Lung (tissue), 11 donors: ENCODE measurements at regions not wholly inside any gene's neighbourhood (a gene's known extent, or its start where the extent isn't known, plus 50 kb on each side); places are given as distances from the start of the nearest gene placed in this dataset.
A peak's percentile ranks its signal among the peaks of the same experiment; 100 is the strongest.

ENCODE experiments used
- ATAC-seq: fragments of 200-7000 bp; cut with Tn5 transposase; one replicate; pipeline ENCODE4 v1.9.1; 2020; ENCODE audit warnings: moderate number of reproducible peaks; ENCODE audit not compliant: insufficient read depth, low FRiP score
- DNase-seq, 3 donors: peaks; one replicate each; pipeline ENCODE4 v3.0.0-alpha.2; 2013 to 2017
- H3K27ac ChIP-seq, 2 donors: one replicate each; pipeline ENCODE4 v1.5.1; 2013; ENCODE audit warnings: mild to moderate bottlenecking in 2 of 2, moderate library complexity in 2 of 2, control low read depth in 1 of 2, inconsistent platforms in 1 of 2, low read depth in 1 of 2, low read length in 1 of 2
- H3K27me3 ChIP-seq, 3 donors: one replicate each; pipeline ENCODE4 v1.5.1; 2013; ENCODE audit warnings: low read length in 2 of 3; ENCODE audit not compliant: control insufficient read depth in 3 of 3, insufficient read depth in 3 of 3
- H3K36me3 ChIP-seq, 4 donors: one replicate each; pipeline ENCODE4 v1.5.1; 2013; ENCODE audit warnings: low read length in 4 of 4, mild to moderate bottlenecking in 1 of 4, moderate library complexity in 1 of 4; ENCODE audit not compliant: control insufficient read depth in 4 of 4, insufficient read depth in 4 of 4
- H3K4me1 ChIP-seq, 5 donors: one replicate each; pipeline ENCODE4 v1.5.1; 2013; ENCODE audit warnings: low read length in 5 of 5, mild to moderate bottlenecking in 2 of 5, moderate library complexity in 1 of 5; ENCODE audit not compliant: control insufficient read depth in 5 of 5, insufficient read depth in 5 of 5
- H3K4me3 ChIP-seq: one replicate; pipeline ENCODE4 v1.5.1; 2013; ENCODE audit warnings: mild to moderate bottlenecking, control low read depth, moderate library complexity
- H3K9ac ChIP-seq, 2 donors: one replicate each; pipeline ENCODE4 v1.5.1; 2013; ENCODE audit warnings: low read length in 2 of 2, control low read depth in 1 of 2; ENCODE audit not compliant: insufficient read depth in 1 of 2
- H3K9me3 ChIP-seq, 4 donors: one replicate each; pipeline ENCODE4 v1.5.1; 2013; ENCODE audit warnings: low read length in 3 of 4, mild to moderate bottlenecking in 1 of 4, moderate library complexity in 1 of 4; ENCODE audit not compliant: control insufficient read depth in 4 of 4, insufficient read depth in 3 of 4
- WGBS, 2 donors: extraction: QIAGEN DNeasy Blood & Tissue Kit; methylation state at CpG; one replicate each; pipeline ENCODE4 v1.1.7; 2013; 5-methylcytosine and 5-hydroxymethylcytosine counted together
- TF ChIP-seq, protein P1 (sequence below): IDR thresholded peaks from 2 replicates; pipeline ENCODE4 v1.5.1; 2012; ENCODE audit warnings: mild to moderate bottlenecking; ENCODE audit errors: control extremely low read depth, extremely low read depth
- donor health status: control.
- donor health status: control.
- donor health status: Bipolar disorder and iron deficiency.
- donor health status: healthy.
- donor health status: DM: yes; HTN: yes; CAD: no.

DNA sequence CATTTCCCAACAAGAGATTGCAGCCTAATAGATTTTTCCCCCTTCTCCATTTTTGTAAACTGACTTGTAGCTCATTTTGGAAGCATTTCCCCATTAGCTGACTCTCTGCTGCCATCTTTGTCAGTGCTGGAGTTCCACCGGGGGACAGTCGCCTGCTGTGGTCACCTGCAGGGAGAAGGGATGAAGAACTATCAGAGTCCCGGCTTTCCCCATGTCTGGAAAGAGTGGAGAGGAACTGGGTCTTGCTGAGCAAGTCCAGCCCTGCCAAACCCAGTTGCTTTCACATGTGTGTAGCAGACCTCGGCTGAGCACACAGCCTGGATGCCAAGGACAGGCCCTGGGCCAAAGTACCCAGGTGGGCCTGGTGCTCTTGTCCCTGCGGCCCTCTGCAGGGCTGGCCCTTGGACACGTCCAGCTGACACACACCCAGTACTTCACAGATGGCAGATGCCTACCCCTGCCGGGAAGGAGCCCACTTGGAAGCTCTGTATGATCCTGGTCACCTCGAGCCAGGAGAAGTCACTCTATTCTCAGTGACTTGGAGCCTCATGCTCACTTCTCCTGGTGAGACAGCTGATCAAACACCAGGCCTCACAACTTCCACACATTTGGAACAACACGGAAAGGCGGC is 157.3 kb upstream of the NPVF start:
- Histone ChIP-seq H3K9me3 (no peaks in the 10 kb centered on the region), H3K4me3 (no peak overlapping the region), H3K27ac (no peak overlapping the region), H3K27me3 (peaks cover 0 to 4% (median 0%) of the 10 kb centered on the region in 3 donors), H3K36me3 (no peaks in the 10 kb centered on the region), H3K4me1 (peaks cover 0 to 39% (median 3%) of the 10 kb centered on the region in 5 donors), H3K9ac (no peak overlapping the region)
- no peak for ATAC-seq
- TF ChIP-seq, protein P1, sequence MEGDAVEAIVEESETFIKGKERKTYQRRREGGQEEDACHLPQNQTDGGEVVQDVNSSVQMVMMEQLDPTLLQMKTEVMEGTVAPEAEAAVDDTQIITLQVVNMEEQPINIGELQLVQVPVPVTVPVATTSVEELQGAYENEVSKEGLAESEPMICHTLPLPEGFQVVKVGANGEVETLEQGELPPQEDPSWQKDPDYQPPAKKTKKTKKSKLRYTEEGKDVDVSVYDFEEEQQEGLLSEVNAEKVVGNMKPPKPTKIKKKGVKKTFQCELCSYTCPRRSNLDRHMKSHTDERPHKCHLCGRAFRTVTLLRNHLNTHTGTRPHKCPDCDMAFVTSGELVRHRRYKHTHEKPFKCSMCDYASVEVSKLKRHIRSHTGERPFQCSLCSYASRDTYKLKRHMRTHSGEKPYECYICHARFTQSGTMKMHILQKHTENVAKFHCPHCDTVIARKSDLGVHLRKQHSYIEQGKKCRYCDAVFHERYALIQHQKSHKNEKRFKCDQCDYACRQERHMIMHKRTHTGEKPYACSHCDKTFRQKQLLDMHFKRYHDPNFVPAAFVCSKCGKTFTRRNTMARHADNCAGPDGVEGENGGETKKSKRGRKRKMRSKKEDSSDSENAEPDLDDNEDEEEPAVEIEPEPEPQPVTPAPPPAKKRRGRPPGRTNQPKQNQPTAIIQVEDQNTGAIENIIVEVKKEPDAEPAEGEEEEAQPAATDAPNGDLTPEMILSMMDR, result no peak
- 87 to 89% methylated on average over 10 of the region's 10 CpGs for WGBS, 2 donors
- DNase-seq, result peak in 2 of 3 donors; percentile 30 to 45

DNA sequence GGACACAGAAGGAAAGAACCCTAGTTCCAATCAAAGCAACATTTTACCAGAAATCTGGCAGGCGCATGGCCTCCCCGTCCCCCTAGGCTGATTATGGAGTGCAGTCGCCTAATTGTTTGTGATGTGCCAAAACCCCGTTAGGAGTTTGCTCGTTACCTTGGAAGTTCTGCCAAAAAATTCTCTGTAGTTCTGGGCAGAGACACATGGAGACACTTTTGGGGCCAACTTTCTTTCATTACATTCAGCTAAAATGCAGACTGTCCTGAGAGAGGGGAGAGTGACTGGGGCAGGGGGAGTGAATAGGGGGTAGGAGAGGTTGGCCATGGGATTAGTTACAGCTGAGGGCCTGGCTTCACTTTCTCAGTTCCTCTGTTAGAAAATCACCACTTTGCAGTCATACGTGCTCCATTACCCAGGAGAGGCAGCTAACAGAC is 158.0 kb upstream of the NPVF start:
- ATAC-seq (no peak), DNase-seq (peak; percentile 81 to 94 (median 87))
- Histone ChIP-seq H3K9ac (no peak overlapping the region), H3K9me3 (no peaks in the 10 kb centered on the region), H3K36me3 (no peaks in the 10 kb centered on the region), H3K27me3 (peaks cover 0 to 4% (median 0%) of the 10 kb centered on the region in 3 donors), H3K27ac (no peak overlapping the region), H3K4me1 (peaks cover 0 to 39% (median 3%) of the 10 kb centered on the region in 5 donors), H3K4me3 (no peak overlapping the region)
- 82 to 93% methylated on average over 6 of the region's 6 CpGs for WGBS, 2 donors
- TF ChIP-seq, protein P1, result no peak

DNA sequence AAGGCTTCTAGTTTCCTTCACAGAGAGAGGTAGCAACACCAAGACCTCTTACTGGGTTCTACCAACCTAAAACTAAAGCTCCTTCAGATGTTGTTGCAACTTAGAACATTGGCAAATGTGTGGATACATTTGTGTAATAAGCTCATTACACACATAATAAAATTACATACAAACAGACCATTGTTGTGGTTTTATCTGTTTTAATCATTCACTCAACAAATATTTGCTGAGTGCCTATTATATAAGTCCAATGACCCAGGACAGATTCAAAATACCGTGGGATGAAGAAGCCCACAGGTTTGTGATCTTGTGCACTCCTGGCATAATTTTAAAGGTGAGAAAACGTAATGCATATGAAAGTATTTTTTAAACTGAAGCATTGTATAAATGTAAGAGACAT is 160.4 kb upstream of the NPVF start:
- Histone ChIP-seq H3K36me3 (no peaks in the 10 kb centered on the region), H3K9ac (no peak overlapping the region), H3K27me3 (peaks cover 0 to 4% (median 0%) of the 10 kb centered on the region in 3 donors), H3K4me3 (no peak overlapping the region), H3K4me1 (peaks cover 0 to 60% (median 12%) of the 10 kb centered on the region in 5 donors), H3K27ac (no peak overlapping the region), H3K9me3 (no peaks in the 10 kb centered on the region)
- DNase-seq (no peak), ATAC-seq (no peak)
- TF ChIP-seq, protein P1, result no peak
- WGBS, 2 donors, result 56 to 71% methylated on average over 2 of the region's 2 CpGs
